ENCODE measurements at regions not wholly inside any gene's neighbourhood (a gene's known extent, or its start where the extent isn't known, plus 50 kb on each side); places are given as distances from the start of the nearest gene placed in this dataset.
"Not testable (repeated sequence)": the region's sequence is repeated elsewhere in the genome, so short reads cannot be mapped to it uniquely, and the experiment has no call there.

DNA sequence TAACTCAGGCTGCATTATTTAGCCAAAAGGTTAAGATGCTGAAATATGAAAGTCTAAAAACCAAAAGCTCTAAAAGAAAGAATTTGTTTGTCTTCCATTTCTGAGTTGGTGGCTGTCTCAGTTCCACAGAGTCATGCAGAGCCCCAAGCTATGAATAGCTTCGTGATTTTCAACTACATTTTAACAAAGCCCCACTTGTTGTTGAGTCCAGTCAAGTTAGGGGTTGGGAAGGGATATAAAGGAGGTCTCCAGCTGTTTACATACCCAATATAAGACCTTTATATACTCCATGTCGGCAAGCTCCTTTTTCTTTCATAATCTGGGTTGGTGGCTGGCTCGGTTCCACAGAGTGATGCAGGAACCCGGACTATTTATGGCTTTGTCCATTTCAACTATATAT is 924.6 kb upstream of the PRKX start:
- no peak for DNase-seq (ENCODE audit: extremely low read depth, low read depth)

DNA sequence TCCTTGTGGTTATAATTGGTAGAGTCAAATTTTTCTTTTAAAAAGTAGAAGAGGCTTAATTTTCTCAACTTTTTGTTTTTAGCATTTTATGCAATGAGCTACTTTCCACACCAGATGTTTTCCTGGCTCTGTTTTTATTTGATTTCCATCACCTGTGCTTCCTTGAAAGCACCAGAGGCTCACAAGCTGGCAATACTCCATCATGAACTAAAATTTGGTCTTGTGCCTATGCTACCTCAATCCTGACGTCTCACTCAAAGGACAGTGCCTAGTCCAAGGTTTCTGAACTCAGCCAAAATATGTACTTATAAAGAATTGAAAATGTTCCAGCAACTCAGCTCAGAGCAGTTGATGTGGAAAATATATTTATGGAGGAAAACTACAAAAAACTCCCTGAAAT is 914.0 kb upstream of the PRKX start:
- no peak for DNase-seq (ENCODE audit: extremely low read depth, low read depth)
- TF ChIP-seq CTCF (IDR thresholded peaks at IDR 0.05; ENCODE audit: low read depth, low read length): no peak

More for the DNA sequence above, 924.6 kb upstream of the PRKX start:
- no peak for TF ChIP-seq CTCF (IDR thresholded peaks at IDR 0.05; ENCODE audit: low read depth, low read length)

GRCh38 chrX:4622486-4623167 is 909.2 kb upstream of the PRKX start:
- no peak for DNase-seq (ENCODE audit: extremely low read depth, low read depth)
- TF ChIP-seq CTCF (IDR thresholded peaks at IDR 0.05; ENCODE audit: low read depth, low read length): no peak

- DNase-seq (ENCODE audit: extremely low read depth, low read depth): not testable (repeated sequence)
Measured at GRCh38 chrX:4613651-4614050, 900.2 kb upstream of the PRKX start.

GRCh38 chrX:4588893-4589292 is 875.4 kb upstream of the PRKX start:
- TF ChIP-seq CTCF (IDR thresholded peaks at IDR 0.05; ENCODE audit: low read depth, low read length): no peak
- no peak for DNase-seq (ENCODE audit: extremely low read depth, low read depth)

DNA sequence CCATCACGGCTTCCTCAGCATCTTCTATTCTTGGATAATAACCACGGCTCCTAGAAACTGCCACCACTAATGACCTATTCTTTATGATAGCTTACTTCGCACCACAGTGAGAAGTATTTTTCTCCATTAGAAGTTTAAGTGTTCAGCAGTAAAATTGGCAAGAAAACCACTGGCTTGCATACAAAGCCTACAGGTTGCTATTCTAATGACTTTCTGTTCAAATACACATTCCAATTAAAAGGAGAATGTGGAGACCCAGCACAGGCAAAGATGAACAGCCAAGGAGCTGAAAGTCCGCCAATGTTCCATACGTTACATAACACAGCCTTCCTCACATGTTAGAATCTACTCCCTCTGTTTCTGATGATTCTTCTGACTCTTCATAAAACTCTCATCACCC is 875.0 kb upstream of the PRKX start:
- DNase-seq (ENCODE audit: extremely low read depth, low read depth): no peak
- no peak for TF ChIP-seq CTCF (IDR thresholded peaks at IDR 0.05; ENCODE audit: low read depth, low read length)

DNA sequence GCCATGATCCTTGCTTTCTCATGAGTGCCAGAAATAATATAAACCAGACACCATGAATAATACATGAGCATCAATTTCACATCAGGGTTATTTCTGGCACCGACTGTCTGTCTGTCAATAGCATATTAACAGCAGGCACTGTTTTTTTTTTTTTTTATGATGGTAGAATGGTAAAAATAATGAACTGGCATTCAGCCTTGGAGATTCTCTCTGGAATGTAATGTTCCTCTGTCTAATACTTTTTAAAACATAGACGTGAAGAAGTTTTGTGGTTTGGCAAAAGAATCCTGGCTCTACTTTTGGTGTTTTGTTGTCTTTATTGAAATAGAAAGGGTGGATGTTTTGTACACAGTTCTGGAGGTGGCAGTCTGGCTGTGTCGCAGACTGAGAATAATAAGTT is 874.6 kb upstream of the PRKX start:
- TF ChIP-seq CTCF (IDR thresholded peaks at IDR 0.05; ENCODE audit: low read depth, low read length): no peak

GRCh38 chrX:4579999-4580398 is 866.5 kb upstream of the PRKX start:
- no peak for DNase-seq (ENCODE audit: extremely low read depth, low read depth)
- no peak for TF ChIP-seq CTCF (IDR thresholded peaks at IDR 0.05; ENCODE audit: low read depth, low read length)

More for the DNA sequence above, 874.6 kb upstream of the PRKX start:
- no peak for DNase-seq (ENCODE audit: extremely low read depth, low read depth)

Measured in AG09319 (cell line).